GM12875 (cell line): ENCODE measurements at regions not wholly inside any gene's neighbourhood (a gene's known extent, or its start where the extent isn't known, plus 50 kb on each side); places are given as distances from the start of the nearest gene placed in this dataset.

Experiments used
- H3K4me3 ChIP-seq: one replicate; pipeline ENCODE4 v1.5.1; 2011; ENCODE audit warnings: low read depth, low read length, control low read depth
- CTCF ChIP-seq: IDR thresholded peaks from 2 replicates; pipeline ENCODE4 v1.5.1; 2011; ENCODE audit warnings: low read depth, mild to moderate bottlenecking, control low read depth, inconsistent platforms, low read length, moderate library complexity, borderline replicate concordance; ENCODE audit not compliant: insufficient read depth

GRCh38 chr5:68547056-68547455 lies 331.5 kb downstream of the PIK3R1 start:
- TF ChIP-seq CTCF, result no peak

GRCh38 chr5:68547622-68548021 lies 332.1 kb downstream of the PIK3R1 start:
- TF ChIP-seq CTCF, result no peak
- H3K4me3 ChIP-seq, result no peak overlapping the region

More at GRCh38 chr5:68547056-68547455, 331.5 kb downstream of the PIK3R1 start:
- H3K4me3 ChIP-seq, result no peak overlapping the region

GRCh38 chr5:68548959-68549676 lies 333.6 kb downstream of the PIK3R1 start:
- no peak for TF ChIP-seq CTCF
- H3K4me3 ChIP-seq, result no peak overlapping the region

- no peak for TF ChIP-seq CTCF
- H3K4me3 ChIP-seq, result no peak overlapping the region
These were observed 334.5 kb downstream of the PIK3R1 start for GRCh38 chr5:68550015-68550414.

GRCh38 chr5:68551436-68551835 lies 335.9 kb downstream of the PIK3R1 start:
- H3K4me3 ChIP-seq, result no peak overlapping the region
- no peak for TF ChIP-seq CTCF

- H3K4me3 ChIP-seq, result no peak overlapping the region
- no peak for TF ChIP-seq CTCF
These were observed 339.2 kb downstream of the PIK3R1 start for GRCh38 chr5:68554571-68555279.
